ENCODE measurements at regions not wholly inside any gene's neighbourhood (a gene's known extent, or its start where the extent isn't known, plus 50 kb on each side); places are given as distances from the start of the nearest gene placed in this dataset.

GRCh38 chr16:11422381-11423314 is 77.4 kb downstream of the RMI2 start:
- no peak for TF ChIP-seq TCF12 (IDR thresholded peaks at IDR 0.05; ENCODE audit: low read depth)
- no peak for TF ChIP-seq EP300 (IDR thresholded peaks at IDR 0.05; ENCODE audit: borderline replicate concordance)
- TF ChIP-seq RAD21 (IDR thresholded peaks at IDR 0.05; ENCODE audit: low read depth), result no peak
- TF ChIP-seq, protein P1, sequence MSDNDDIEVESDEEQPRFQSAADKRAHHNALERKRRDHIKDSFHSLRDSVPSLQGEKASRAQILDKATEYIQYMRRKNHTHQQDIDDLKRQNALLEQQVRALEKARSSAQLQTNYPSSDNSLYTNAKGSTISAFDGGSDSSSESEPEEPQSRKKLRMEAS (IDR thresholded peaks at IDR 0.05), result no peak
- TF ChIP-seq CEBPB (IDR thresholded peaks at IDR 0.05), result no peak
- TF ChIP-seq YY1 (IDR thresholded peaks at IDR 0.05; ENCODE audit: low read depth), result no peak
- TF ChIP-seq ZBTB7A (IDR thresholded peaks at IDR 0.05; ENCODE audit: low read depth), result no peak
- no peak for TF ChIP-seq TEAD4 (IDR thresholded peaks at IDR 0.05)
- TF ChIP-seq CREB1 (IDR thresholded peaks at IDR 0.05; ENCODE audit: low read depth), result no peak
